SU-DHL-6 (cell line): ENCODE measurements at regions not wholly inside any gene's neighbourhood (a gene's known extent, or its start where the extent isn't known, plus 50 kb on each side); places are given as distances from the start of the nearest gene placed in this dataset.
A peak's percentile ranks its signal among the peaks of the same experiment; 100 is the strongest.

Source experiments
- H2AFZ ChIP-seq: fragments of 200-600 bp; sonication (generic); 2 replicates; pipeline ENCODE4 v1.6.1; 2014; ENCODE audit warnings: low read depth, mild to moderate bottlenecking, moderate library complexity, mixed read lengths, antibody characterized with exemption, low read length; ENCODE audit not compliant: severe bottlenecking
- H3F3A ChIP-seq: fragments of 200-600 bp; shearing (Covaris generic); 2 replicates; pipeline ENCODE4 v1.6.0; 2016; ENCODE audit warnings: antibody characterized with exemption, mild to moderate bottlenecking; ENCODE audit not compliant: insufficient read depth
- H3K27ac ChIP-seq: fragments of 200-600 bp; sonication (generic); 2 replicates; pipeline ENCODE4 v1.5.1; 2016; ENCODE audit warnings: low read depth, mild to moderate bottlenecking, low read length, moderate library complexity, mixed read lengths
- H3K27me3 ChIP-seq: fragments of 200-600 bp; sonication (generic), shearing (Covaris generic); 2 replicates; pipeline ENCODE4 v1.6.0; 2014; ENCODE audit warnings: mild to moderate bottlenecking, low read length
- H3K36me3 ChIP-seq: fragments of 200-600 bp; sonication (generic); 2 replicates; pipeline ENCODE4 v1.6.1; 2014; ENCODE audit warnings: mild to moderate bottlenecking, low read length, mixed read lengths
- H3K4me2 ChIP-seq: fragments of 300-600, 200-600 bp; shearing (Covaris generic), sonication (generic); 2 replicates; pipeline ENCODE4 v1.6.0; 2014; ENCODE audit warnings: low read length, low read depth, mild to moderate bottlenecking; ENCODE audit not compliant: poor library complexity, severe bottlenecking
- H3K4me3 ChIP-seq: fragments of 200-600 bp; sonication (generic); 2 replicates; pipeline ENCODE4 v1.5.1; 2014; ENCODE audit warnings: antibody characterized with exemption, low read length, mild to moderate bottlenecking, mixed read lengths; ENCODE audit not compliant: insufficient read depth, poor library complexity, severe bottlenecking
- H3K79me2 ChIP-seq: fragments of 200-600 bp; sonication (generic); 2 replicates; pipeline ENCODE4 v1.6.1; 2014; ENCODE audit warnings: mild to moderate bottlenecking, low read length, moderate library complexity; ENCODE audit not compliant: insufficient read depth
- H3K9ac ChIP-seq: fragments of 200-600 bp; sonication (generic); 2 replicates; pipeline ENCODE4 v1.7.0; 2014; ENCODE audit warnings: mild to moderate bottlenecking, low read length
- H3K9me2 ChIP-seq: fragments of 200-600 bp; sonication (generic); replicated peaks from 2 replicates; pipeline ENCODE4 v1.6.1; 2014; ENCODE audit warnings: low read length; ENCODE audit not compliant: insufficient read depth
- H3K9me3 ChIP-seq: fragments of 200-600 bp; sonication (generic); 2 replicates; pipeline ENCODE4 v1.6.1; 2014; ENCODE audit warnings: low read length, mixed read lengths; ENCODE audit not compliant: insufficient read depth
- H4K20me1 ChIP-seq: fragments of 200-600 bp; sonication (generic); 2 replicates; pipeline ENCODE4 v1.6.1; 2014; ENCODE audit warnings: low read depth, mild to moderate bottlenecking, antibody characterized with exemption, low read length, moderate library complexity, mixed read lengths
- EZH2phosphoT487 ChIP-seq: fragments of 200-600 bp; sonication (generic), shearing (Covaris generic); conservative IDR thresholded peaks from 2 replicates; pipeline ENCODE4 v1.6.1; 2018; ENCODE audit warnings: mild to moderate bottlenecking, antibody characterized with exemption, low read length, moderate library complexity, mixed read lengths
- TF ChIP-seq, protein P1 (sequence below): fragments of 200-600 bp; sonication (generic); IDR thresholded peaks from one replicate; pipeline ENCODE4 v1.5.1; 2017; ENCODE audit warnings: antibody characterized with exemption, mild to moderate bottlenecking, low read length, moderate library complexity; ENCODE audit not compliant: insufficient read depth, poor library complexity, severe bottlenecking

DNA sequence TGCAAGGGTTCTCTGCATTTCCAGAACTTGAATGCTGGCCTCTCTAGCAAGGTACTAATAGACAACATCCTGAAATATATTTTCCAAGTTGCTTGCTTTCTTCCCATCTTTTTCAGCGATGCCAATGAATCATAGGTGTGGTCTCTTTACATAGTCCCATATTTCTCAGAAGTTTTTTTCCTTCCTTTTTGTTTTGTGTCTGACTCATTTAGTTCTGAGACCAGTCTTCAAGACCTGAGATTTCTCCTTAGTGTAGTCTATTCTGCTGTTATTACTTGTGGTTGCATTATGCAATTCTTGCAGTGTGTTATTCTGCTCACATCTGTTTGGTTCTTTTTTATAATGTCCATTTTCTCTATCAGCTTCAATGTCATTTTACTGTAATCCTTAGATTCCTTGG is 1265.0 kb upstream of the ALCAM start:
- no peak overlapping the region for H3K4me2 ChIP-seq
- no peaks in the 10 kb centered on the region for H3K9me2 ChIP-seq
- TF ChIP-seq, protein P1, sequence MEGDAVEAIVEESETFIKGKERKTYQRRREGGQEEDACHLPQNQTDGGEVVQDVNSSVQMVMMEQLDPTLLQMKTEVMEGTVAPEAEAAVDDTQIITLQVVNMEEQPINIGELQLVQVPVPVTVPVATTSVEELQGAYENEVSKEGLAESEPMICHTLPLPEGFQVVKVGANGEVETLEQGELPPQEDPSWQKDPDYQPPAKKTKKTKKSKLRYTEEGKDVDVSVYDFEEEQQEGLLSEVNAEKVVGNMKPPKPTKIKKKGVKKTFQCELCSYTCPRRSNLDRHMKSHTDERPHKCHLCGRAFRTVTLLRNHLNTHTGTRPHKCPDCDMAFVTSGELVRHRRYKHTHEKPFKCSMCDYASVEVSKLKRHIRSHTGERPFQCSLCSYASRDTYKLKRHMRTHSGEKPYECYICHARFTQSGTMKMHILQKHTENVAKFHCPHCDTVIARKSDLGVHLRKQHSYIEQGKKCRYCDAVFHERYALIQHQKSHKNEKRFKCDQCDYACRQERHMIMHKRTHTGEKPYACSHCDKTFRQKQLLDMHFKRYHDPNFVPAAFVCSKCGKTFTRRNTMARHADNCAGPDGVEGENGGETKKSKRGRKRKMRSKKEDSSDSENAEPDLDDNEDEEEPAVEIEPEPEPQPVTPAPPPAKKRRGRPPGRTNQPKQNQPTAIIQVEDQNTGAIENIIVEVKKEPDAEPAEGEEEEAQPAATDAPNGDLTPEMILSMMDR, result no peak
- TF ChIP-seq EZH2phosphoT487, result no peak
- no peak overlapping the region for H3K27ac ChIP-seq
- no peak overlapping the region for H2AFZ ChIP-seq
- no peaks in the 10 kb centered on the region for H3K79me2 ChIP-seq
- no peak overlapping the region for H3K9ac ChIP-seq
- no peaks in the 10 kb centered on the region for H3F3A ChIP-seq
- no peaks in the 10 kb centered on the region for H3K9me3 ChIP-seq
- H3K4me3 ChIP-seq, result no peak overlapping the region
- no peaks in the 10 kb centered on the region for H3K36me3 ChIP-seq
- H4K20me1 ChIP-seq, result no peaks in the 10 kb centered on the region
- no peaks in the 10 kb centered on the region for H3K27me3 ChIP-seq

DNA sequence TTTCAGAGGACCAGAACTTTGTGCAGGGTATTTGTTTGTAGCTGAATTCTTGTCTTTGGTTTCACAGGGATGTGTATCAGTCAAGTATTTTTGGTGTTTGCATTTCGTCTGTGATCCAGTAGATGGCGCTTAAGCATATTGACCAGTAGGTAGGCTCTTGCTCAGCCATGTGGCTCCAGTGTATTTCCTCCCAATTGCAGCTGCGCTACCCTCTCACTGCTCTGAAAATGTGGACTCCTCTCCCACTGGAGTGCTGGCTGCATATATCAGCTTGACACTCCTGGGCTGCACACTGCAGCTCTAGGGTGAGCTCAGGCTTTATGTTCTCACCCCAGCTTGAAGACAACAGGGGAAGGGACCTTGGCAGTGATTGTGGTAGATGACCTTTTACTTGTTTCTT is 1264.3 kb upstream of the ALCAM start:
- no peaks in the 10 kb centered on the region for H3K79me2 ChIP-seq
- no peak overlapping the region for H3K9ac ChIP-seq
- no peaks in the 10 kb centered on the region for H3K27me3 ChIP-seq
- no peak overlapping the region for H3K4me2 ChIP-seq
- no peak for TF ChIP-seq EZH2phosphoT487
- TF ChIP-seq, protein P1, result peak; percentile 77
- no peak overlapping the region for H3K4me3 ChIP-seq
- H4K20me1 ChIP-seq, result no peaks in the 10 kb centered on the region
- no peaks in the 10 kb centered on the region for H3K9me3 ChIP-seq
- H2AFZ ChIP-seq, result peak overlapping the region; percentile 83
- H3F3A ChIP-seq, result no peaks in the 10 kb centered on the region
- no peak overlapping the region for H3K27ac ChIP-seq
- no peaks in the 10 kb centered on the region for H3K36me3 ChIP-seq
- no peaks in the 10 kb centered on the region for H3K9me2 ChIP-seq

DNA sequence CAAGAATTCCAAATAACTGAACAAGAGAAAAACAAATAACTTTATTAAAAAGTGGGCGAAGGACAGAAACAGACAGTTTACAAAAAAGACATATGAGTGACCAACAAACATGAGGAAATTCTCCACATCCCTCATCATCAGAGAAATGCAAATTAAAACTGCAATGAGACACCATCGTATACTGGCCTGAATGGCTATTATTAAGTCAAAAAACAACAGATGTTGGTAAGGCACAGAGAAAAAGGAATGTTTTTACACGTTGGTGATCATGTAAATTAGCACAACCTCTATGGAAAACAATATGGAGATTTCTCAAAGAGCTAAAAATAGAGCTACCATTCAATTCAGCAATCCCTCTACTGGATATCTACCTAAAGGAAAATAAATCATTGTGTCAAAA is 1260.4 kb upstream of the ALCAM start:
- H3K9me3 ChIP-seq, result no peaks in the 10 kb centered on the region
- H3K79me2 ChIP-seq, result no peaks in the 10 kb centered on the region
- H2AFZ ChIP-seq, result no peak overlapping the region
- no peak overlapping the region for H3K27ac ChIP-seq
- TF ChIP-seq, protein P1, result no peak
- TF ChIP-seq EZH2phosphoT487, result no peak
- no peaks in the 10 kb centered on the region for H4K20me1 ChIP-seq
- no peaks in the 10 kb centered on the region for H3K27me3 ChIP-seq
- no peaks in the 10 kb centered on the region for H3K9me2 ChIP-seq
- no peaks in the 10 kb centered on the region for H3F3A ChIP-seq
- H3K36me3 ChIP-seq, result no peaks in the 10 kb centered on the region
- no peak overlapping the region for H3K4me3 ChIP-seq
- no peak overlapping the region for H3K4me2 ChIP-seq
- H3K9ac ChIP-seq, result no peak overlapping the region

DNA sequence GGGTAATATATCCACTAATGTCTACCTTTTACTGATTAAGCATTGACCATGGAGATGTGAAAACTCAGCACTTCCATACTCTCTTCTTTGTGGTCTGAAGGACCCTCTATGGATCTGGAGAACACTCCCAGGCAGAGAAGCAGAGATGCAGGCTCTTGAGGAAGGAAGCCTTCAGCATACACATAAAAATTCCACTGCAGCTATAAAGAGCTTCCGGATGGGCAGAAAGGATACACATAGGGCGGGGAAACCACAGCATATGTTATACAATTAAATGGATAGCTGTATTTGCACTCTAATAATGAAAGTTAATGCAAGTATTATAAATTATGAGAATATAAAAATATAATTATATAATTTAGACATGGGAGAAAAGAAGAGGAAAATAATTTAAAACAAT is 1258.2 kb upstream of the ALCAM start:
- Histone ChIP-seq H3K36me3 (no peaks in the 10 kb centered on the region), H3K79me2 (no peaks in the 10 kb centered on the region), H3K9me3 (no peaks in the 10 kb centered on the region), H3K9me2 (no peaks in the 10 kb centered on the region), H3K27me3 (no peaks in the 10 kb centered on the region), H3K4me2 (no peak overlapping the region), H3K4me3 (no peak overlapping the region), H3K27ac (no peak overlapping the region), H3F3A (no peaks in the 10 kb centered on the region), H4K20me1 (no peaks in the 10 kb centered on the region), H2AFZ (no peak overlapping the region), H3K9ac (no peak overlapping the region)
- TF ChIP-seq EZH2phosphoT487, result no peak
- TF ChIP-seq, protein P1, result no peak
